Endothelial cell (in vitro differentiated cells): ENCODE measurements at regions not wholly inside any gene's neighbourhood (a gene's known extent, or its start where the extent isn't known, plus 50 kb on each side); places are given as distances from the start of the nearest gene placed in this dataset.

Source experiments
- DNase-seq: peaks from one replicate; pipeline ENCODE4 v3.0.0; 2021; ENCODE audit warnings: low spot score
- H3K27ac Mint-ChIP-seq: one replicate; pipeline ENCODE4 v1.8.0; 2021; ENCODE audit warnings: mixed read lengths, inconsistent platforms; ENCODE audit not compliant: unreplicated experiment
- H3K27me3 Mint-ChIP-seq: one replicate; pipeline ENCODE4 v1.8.0; 2021; ENCODE audit warnings: mild to moderate bottlenecking, moderate library complexity, mixed read lengths, inconsistent platforms; ENCODE audit not compliant: unreplicated experiment
- H3K36me3 Mint-ChIP-seq: one replicate; pipeline ENCODE4 v1.8.0; 2021; ENCODE audit warnings: mild to moderate bottlenecking, low read depth, mixed read lengths, inconsistent platforms; ENCODE audit not compliant: unreplicated experiment
- H3K4me1 Mint-ChIP-seq: one replicate; pipeline ENCODE4 v1.8.0; 2021; ENCODE audit warnings: mild to moderate bottlenecking, mixed read lengths, inconsistent platforms; ENCODE audit not compliant: unreplicated experiment
- H3K4me3 Mint-ChIP-seq: one replicate; pipeline ENCODE4 v1.8.0; 2021; ENCODE audit warnings: mild to moderate bottlenecking, mixed read lengths, inconsistent platforms; ENCODE audit not compliant: unreplicated experiment
- H3K9me3 Mint-ChIP-seq: one replicate; pipeline ENCODE4 v1.8.0; 2021; ENCODE audit warnings: mixed read lengths, inconsistent platforms; ENCODE audit not compliant: unreplicated experiment
- TF ChIP-seq, protein P1 (sequence below): fragments of 200-600 bp; sonication (generic); IDR thresholded peaks from one replicate; pipeline ENCODE4 v1.5.0; 2021; ENCODE audit warnings: antibody characterized with exemption; ENCODE audit not compliant: unreplicated experiment

GRCh38 chr4:10334506-10335028 lies 122.7 kb downstream of the ZNF518B start:
- H3K4me3 Mint-ChIP-seq, result no peak overlapping the region

DNA sequence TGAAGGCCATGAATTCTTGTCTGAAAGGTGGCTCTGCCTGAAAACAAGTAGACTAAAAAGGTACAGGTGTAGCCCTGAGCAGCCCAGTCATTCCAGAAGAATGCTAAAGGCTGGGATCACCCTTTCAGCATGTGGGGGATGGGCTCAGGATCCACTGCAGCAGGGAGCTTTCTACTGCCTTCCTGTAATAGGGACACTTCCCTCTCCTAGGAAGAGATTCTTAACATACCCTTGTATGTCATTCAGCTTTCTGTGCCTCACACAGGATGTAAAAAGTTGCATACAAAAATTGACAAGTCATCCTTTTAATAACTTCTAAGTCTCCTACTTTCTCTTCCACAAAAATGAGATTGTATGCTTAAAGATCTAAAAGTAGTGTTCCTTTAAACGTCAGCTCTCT lies 123.3 kb downstream of the ZNF518B start:
- Mint-ChIP-seq H3K27me3 (no peaks in the 10 kb centered on the region), H3K9me3 (no peaks in the 10 kb centered on the region), H3K4me1 (peaks cover 3% of the 10 kb centered on the region), H3K36me3 (no peaks in the 10 kb centered on the region), H3K27ac (no peak overlapping the region), H3K4me3 (no peak overlapping the region)
- TF ChIP-seq, protein P1, sequence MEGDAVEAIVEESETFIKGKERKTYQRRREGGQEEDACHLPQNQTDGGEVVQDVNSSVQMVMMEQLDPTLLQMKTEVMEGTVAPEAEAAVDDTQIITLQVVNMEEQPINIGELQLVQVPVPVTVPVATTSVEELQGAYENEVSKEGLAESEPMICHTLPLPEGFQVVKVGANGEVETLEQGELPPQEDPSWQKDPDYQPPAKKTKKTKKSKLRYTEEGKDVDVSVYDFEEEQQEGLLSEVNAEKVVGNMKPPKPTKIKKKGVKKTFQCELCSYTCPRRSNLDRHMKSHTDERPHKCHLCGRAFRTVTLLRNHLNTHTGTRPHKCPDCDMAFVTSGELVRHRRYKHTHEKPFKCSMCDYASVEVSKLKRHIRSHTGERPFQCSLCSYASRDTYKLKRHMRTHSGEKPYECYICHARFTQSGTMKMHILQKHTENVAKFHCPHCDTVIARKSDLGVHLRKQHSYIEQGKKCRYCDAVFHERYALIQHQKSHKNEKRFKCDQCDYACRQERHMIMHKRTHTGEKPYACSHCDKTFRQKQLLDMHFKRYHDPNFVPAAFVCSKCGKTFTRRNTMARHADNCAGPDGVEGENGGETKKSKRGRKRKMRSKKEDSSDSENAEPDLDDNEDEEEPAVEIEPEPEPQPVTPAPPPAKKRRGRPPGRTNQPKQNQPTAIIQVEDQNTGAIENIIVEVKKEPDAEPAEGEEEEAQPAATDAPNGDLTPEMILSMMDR, result no peak
- DNase-seq, result no peak

More at GRCh38 chr4:10334506-10335028, 122.7 kb downstream of the ZNF518B start:
- Mint-ChIP-seq H3K9me3 (no peaks in the 10 kb centered on the region), H3K4me1 (peaks cover 3% of the 10 kb centered on the region), H3K27ac (no peak overlapping the region), H3K27me3 (no peaks in the 10 kb centered on the region), H3K36me3 (no peaks in the 10 kb centered on the region)
- TF ChIP-seq, protein P1, result no peak
- no peak for DNase-seq

- H3K27ac Mint-ChIP-seq, result no peak overlapping the region
- no peaks in the 10 kb centered on the region for H3K9me3 Mint-ChIP-seq
- no peak for DNase-seq
- H3K4me1 Mint-ChIP-seq, result no peaks in the 10 kb centered on the region
- H3K4me3 Mint-ChIP-seq, result no peak overlapping the region
- TF ChIP-seq, protein P1, result no peak
- H3K27me3 Mint-ChIP-seq, result peaks cover 3% of the 10 kb centered on the region
- H3K36me3 Mint-ChIP-seq, result no peaks in the 10 kb centered on the region
Measured at GRCh38 chr4:10326075-10326474, 131.2 kb downstream of the ZNF518B start.

DNA sequence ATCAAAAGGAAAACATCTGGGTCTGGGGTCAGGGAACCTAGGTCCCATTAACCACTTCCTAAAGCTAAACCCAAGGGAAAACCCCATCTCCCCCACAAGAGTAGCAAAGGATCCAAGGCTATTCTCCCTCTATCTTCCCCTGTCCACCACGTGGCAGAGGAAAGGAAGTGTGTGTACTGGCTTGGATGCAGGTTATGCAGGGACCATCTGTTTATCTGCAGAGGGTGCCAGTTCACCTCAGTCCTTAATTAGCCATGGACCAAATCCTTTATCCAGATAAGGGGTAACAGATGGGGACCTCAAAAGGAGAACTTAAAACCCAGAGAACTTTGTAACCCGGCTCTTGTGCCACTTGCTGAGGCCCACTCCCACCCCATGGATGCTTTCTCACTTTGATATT lies 135.3 kb downstream of the ZNF518B start:
- Mint-ChIP-seq H3K27me3 (peaks cover 3% of the 10 kb centered on the region), H3K4me3 (no peak overlapping the region), H3K4me1 (no peaks in the 10 kb centered on the region), H3K27ac (no peak overlapping the region), H3K36me3 (no peaks in the 10 kb centered on the region), H3K9me3 (no peaks in the 10 kb centered on the region)
- TF ChIP-seq, protein P1, result no peak
- no peak for DNase-seq

- TF ChIP-seq, protein P1, result no peak
- DNase-seq, result no peak
- H3K4me1 Mint-ChIP-seq, result no peaks in the 10 kb centered on the region
- peaks cover 3% of the 10 kb centered on the region for H3K27me3 Mint-ChIP-seq
- no peaks in the 10 kb centered on the region for H3K9me3 Mint-ChIP-seq
- H3K27ac Mint-ChIP-seq, result no peak overlapping the region
- H3K4me3 Mint-ChIP-seq, result no peak overlapping the region
- no peaks in the 10 kb centered on the region for H3K36me3 Mint-ChIP-seq
Measured at GRCh38 chr4:10320130-10320529, 137.1 kb downstream of the ZNF518B start.
